ENCODE measurements at regions not wholly inside any gene's neighbourhood (a gene's known extent, or its start where the extent isn't known, plus 50 kb on each side); places are given as distances from the start of the nearest gene placed in this dataset.
A peak's percentile ranks its signal among the peaks of the same experiment; 100 is the strongest.

GRCh38 chr4:42344749-42345148, 52.5 kb upstream of the SHISA3 start:
- H3F3A ChIP-seq (replicated peaks; ENCODE audit: low read depth) = 0 out of 2 replicates have a peak, but pooled peaks cover 5% of the 10 kb centered on the region

More at GRCh38 chr4:42344749-42345148, 52.5 kb upstream of the SHISA3 start:
- Mint-ChIP-seq H3K9me3 (no peaks in the 10 kb centered on the region), H3K27ac (no peak overlapping the region), H3K36me3 (ENCODE audit: low read depth) (no peaks in the 10 kb centered on the region), H3K27me3 (ENCODE audit: insufficient read depth, low read depth, poor library complexity) (peaks cover 2% of the 10 kb centered on the region), H3K4me1 (peaks cover 21% of the 10 kb centered on the region), H3K4me3 (no peak overlapping the region)
- peaks cover 11% of the 10 kb centered on the region for H3K4me1 ChIP-seq (ENCODE audit: insufficient read depth)
- H3K27me3 ChIP-seq (ENCODE audit: insufficient read depth) = no peaks in the 10 kb centered on the region
- H2AFZ ChIP-seq = peak overlapping the region; percentile 49
- no peaks in the 10 kb centered on the region for H3K79me2 ChIP-seq (replicated peaks; ENCODE audit: insufficient read depth)
- no peak overlapping the region for H3K4me2 ChIP-seq
- no peak overlapping the region for H3K4me3 ChIP-seq
- no peak for ATAC-seq
- H3K27ac ChIP-seq (ENCODE audit: low read depth) = no peak overlapping the region
- no peaks in the 10 kb centered on the region for H4K20me1 ChIP-seq (replicated peaks; ENCODE audit: insufficient read depth)
- TF ChIP-seq ZNF462 (CRISPR knock-in tag; IDR thresholded peaks at IDR 0.05) = no peak
- no peak for TF ChIP-seq POLR2AphosphoS5 (IDR thresholded peaks at IDR 0.05; ENCODE audit: low read depth)
- no peak for TF ChIP-seq STAT1 (IDR thresholded peaks at IDR 0.05; ENCODE audit: unreplicated experiment)
- no peak for TF ChIP-seq REST (IDR thresholded peaks at IDR 0.05; ENCODE audit: unreplicated experiment)
- TF ChIP-seq JUNB (IDR thresholded peaks at IDR 0.05; ENCODE audit: unreplicated experiment) = no peak
- TF ChIP-seq ETS1 (IDR thresholded peaks at IDR 0.05) = no peak
- no peak for TF ChIP-seq EZH2 (IDR thresholded peaks at IDR 0.05; ENCODE audit: low read depth, unreplicated experiment)
- no peak for TF ChIP-seq CREB1 (CRISPR knock-in tag; IDR thresholded peaks at IDR 0.05; ENCODE audit: low read depth)
- TF ChIP-seq NANOG (IDR thresholded peaks at IDR 0.05; ENCODE audit: borderline replicate concordance) = no peak
- TF ChIP-seq, protein P1, sequence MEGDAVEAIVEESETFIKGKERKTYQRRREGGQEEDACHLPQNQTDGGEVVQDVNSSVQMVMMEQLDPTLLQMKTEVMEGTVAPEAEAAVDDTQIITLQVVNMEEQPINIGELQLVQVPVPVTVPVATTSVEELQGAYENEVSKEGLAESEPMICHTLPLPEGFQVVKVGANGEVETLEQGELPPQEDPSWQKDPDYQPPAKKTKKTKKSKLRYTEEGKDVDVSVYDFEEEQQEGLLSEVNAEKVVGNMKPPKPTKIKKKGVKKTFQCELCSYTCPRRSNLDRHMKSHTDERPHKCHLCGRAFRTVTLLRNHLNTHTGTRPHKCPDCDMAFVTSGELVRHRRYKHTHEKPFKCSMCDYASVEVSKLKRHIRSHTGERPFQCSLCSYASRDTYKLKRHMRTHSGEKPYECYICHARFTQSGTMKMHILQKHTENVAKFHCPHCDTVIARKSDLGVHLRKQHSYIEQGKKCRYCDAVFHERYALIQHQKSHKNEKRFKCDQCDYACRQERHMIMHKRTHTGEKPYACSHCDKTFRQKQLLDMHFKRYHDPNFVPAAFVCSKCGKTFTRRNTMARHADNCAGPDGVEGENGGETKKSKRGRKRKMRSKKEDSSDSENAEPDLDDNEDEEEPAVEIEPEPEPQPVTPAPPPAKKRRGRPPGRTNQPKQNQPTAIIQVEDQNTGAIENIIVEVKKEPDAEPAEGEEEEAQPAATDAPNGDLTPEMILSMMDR (conservative IDR thresholded peaks at IDR 0.05; ENCODE audit: low read depth in 2 of 2) = no peak
- H3K9me2 ChIP-seq (ENCODE audit: insufficient read depth) = no peaks in the 10 kb centered on the region; the same call in 1 of the 2 replicates
- H3K36me3 ChIP-seq (ENCODE audit: insufficient read depth) = no peaks in the 10 kb centered on the region
- no peak for DNase-seq (ENCODE audit: low spot score)

Measured in GM23338 (cell line).